ENCODE measurements at regions not wholly inside any gene's neighbourhood (a gene's known extent, or its start where the extent isn't known, plus 50 kb on each side); places are given as distances from the start of the nearest gene placed in this dataset.

- H3K4me3 ChIP-seq: no peak overlapping the region
- no peak overlapping the region for H3K27ac ChIP-seq
- TF ChIP-seq EP300 (IDR thresholded peaks at IDR 0.05) (no peak), POLR2A (IDR thresholded peaks at IDR 0.05) (no peak), CTCF (IDR thresholded peaks at IDR 0.05) (no peak)
- no peaks in the 10 kb centered on the region for H3K27me3 ChIP-seq
- H3K4me1 ChIP-seq (ENCODE audit: insufficient read depth): no peaks in the 10 kb centered on the region
- intact Hi-C loops (cut with DNase I): no loop called here
- WGBS, 3 donors: 95 to 97% (median 95%) methylated on average over 1 of the region's 1 CpG
- no peak for DNase-seq
- H3K36me3 ChIP-seq: no peaks in the 10 kb centered on the region
- H3K9me3 ChIP-seq: no peaks in the 10 kb centered on the region
These were observed 166.4 kb downstream of the CASP12 start for GRCh38 chr11:104731890-104732289.

GRCh38 chr11:104728927-104729326 lies 169.3 kb downstream of the CASP12 start:
- no peaks in the 10 kb centered on the region for H3K36me3 ChIP-seq
- no peaks in the 10 kb centered on the region for H3K9me3 ChIP-seq
- H3K4me3 ChIP-seq: no peak overlapping the region
- 86 to 94% (median 94%) methylated on average over 6 of the region's 6 CpGs for WGBS, 3 donors
- H3K4me1 ChIP-seq (ENCODE audit: insufficient read depth): no peaks in the 10 kb centered on the region
- intact Hi-C loops (cut with DNase I): no loop called here
- H3K27me3 ChIP-seq: no peaks in the 10 kb centered on the region
- TF ChIP-seq CTCF (IDR thresholded peaks at IDR 0.05): no peak
- TF ChIP-seq POLR2A (IDR thresholded peaks at IDR 0.05): no peak
- TF ChIP-seq EP300 (IDR thresholded peaks at IDR 0.05): no peak
- no peak for DNase-seq
- H3K27ac ChIP-seq: no peak overlapping the region

GRCh38 chr11:104727768-104728167 lies 170.5 kb downstream of the CASP12 start:
- H3K4me3 ChIP-seq: no peak overlapping the region
- H3K27ac ChIP-seq: no peak overlapping the region
- H3K9me3 ChIP-seq: no peaks in the 10 kb centered on the region
- H3K4me1 ChIP-seq (ENCODE audit: insufficient read depth): no peaks in the 10 kb centered on the region
- intact Hi-C loops (cut with DNase I): no loop called here
- TF ChIP-seq CTCF (IDR thresholded peaks at IDR 0.05) (no peak), POLR2A (IDR thresholded peaks at IDR 0.05) (no peak), EP300 (IDR thresholded peaks at IDR 0.05) (no peak)
- H3K36me3 ChIP-seq: no peaks in the 10 kb centered on the region
- H3K27me3 ChIP-seq: no peaks in the 10 kb centered on the region
- DNase-seq: no peak
- 48 to 66% (median 57%) methylated on average over 2 of the region's 2 CpGs for WGBS, 3 donors

- Histone ChIP-seq H3K4me3 (no peak overlapping the region), H3K9me3 (no peaks in the 10 kb centered on the region), H3K4me1 (ENCODE audit: insufficient read depth) (no peaks in the 10 kb centered on the region), H3K27me3 (no peaks in the 10 kb centered on the region), H3K36me3 (no peaks in the 10 kb centered on the region), H3K27ac (no peak overlapping the region)
- DNase-seq: no peak
- intact Hi-C loops (cut with DNase I): no loop called here
- TF ChIP-seq CTCF (IDR thresholded peaks at IDR 0.05): no peak
- TF ChIP-seq EP300 (IDR thresholded peaks at IDR 0.05): no peak
- no peak for TF ChIP-seq POLR2A (IDR thresholded peaks at IDR 0.05)
- WGBS, 3 donors: 93 to 100% (median 93%) methylated on average over 1 of the region's 1 CpG
These were observed 171.2 kb downstream of the CASP12 start for GRCh38 chr11:104727095-104727494.

Data from ovary (tissue), 7 donors.